NCI-H2029 treated with DMSO at 0.1 percent for 48 hours (cell line): ENCODE measurements at regions not wholly inside any gene's neighbourhood (a gene's known extent, or its start where the extent isn't known, plus 50 kb on each side); places are given as distances from the start of the nearest gene placed in this dataset.

ENCODE experiments used
- DNase-seq: peaks from one replicate; lab custom pipeline; 2025; lab: John Stamatoyannopoulos, UW

DNA sequence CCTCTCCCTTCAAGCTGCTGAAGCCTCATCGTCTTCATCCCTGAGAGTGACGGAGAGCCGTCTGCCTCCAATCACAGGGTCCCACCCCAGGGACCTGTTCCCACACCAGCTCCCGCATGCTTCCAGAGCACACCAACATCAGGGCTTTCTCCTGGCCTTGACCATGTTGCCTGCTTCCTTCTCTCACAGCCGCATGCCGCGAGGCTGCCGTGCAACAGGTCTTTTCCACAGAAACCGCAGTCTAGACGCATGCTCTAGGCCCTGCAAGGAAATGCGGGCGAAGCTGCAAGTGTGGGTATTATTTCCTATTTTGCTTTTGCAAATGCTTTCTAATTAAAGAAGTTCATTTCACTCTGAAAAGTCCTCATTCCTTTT, 277.8 kb downstream of the EIPR1 start:
- no peak for DNase-seq

DNA sequence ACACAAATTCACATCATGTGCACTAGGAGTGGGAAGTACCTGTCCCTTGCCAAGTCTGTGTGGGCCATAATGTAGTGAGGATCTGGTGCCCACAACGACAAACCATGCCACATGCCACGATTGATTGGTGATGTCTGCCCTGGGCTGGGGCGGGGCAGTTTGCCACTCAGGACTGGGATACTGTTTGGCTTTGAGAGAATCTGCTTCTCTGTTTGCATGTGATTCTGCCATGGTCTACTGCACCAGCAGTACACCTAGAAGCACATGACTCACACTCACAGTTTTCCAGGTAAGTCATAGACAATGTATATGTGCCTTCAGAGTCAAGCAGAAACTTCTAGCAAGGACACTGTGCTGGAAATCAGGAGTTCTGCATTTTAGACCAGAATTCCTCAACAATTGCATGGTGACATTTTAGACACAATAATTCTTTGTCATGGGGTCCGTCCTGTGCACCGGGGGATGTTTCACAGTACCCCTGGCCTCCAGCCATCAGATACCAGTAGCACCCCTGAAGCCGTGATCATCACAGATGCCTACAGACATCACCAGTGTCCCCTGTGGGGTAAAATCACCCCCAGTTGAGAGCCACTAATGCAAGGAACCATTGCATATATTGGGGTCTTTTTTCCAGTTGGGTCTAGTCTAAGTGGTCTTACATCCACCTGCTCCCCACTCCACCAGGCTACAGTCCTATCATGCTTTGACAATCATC, 278.3 kb downstream of the EIPR1 start:
- DNase-seq: no peak

DNA sequence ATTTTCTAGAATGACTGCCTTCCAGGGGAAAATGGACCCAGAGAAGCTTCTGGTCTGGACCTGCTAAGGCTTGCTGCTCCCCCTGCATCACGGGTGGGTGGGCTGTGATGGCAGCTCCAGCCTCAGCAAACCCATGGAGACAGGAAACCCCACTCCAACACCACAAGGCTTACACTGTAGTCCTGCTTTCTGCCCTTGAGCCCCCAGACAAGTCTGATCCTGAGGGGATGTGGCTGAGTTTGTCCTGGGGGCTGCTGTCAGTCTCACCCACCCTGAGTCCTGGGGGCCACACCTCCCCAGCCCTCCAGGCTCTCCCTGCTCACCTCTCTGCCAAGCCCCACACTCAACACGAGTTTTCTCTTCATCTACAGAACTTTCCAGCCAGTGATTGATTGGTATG, 279.4 kb downstream of the EIPR1 start:
- DNase-seq: no peak

DNA sequence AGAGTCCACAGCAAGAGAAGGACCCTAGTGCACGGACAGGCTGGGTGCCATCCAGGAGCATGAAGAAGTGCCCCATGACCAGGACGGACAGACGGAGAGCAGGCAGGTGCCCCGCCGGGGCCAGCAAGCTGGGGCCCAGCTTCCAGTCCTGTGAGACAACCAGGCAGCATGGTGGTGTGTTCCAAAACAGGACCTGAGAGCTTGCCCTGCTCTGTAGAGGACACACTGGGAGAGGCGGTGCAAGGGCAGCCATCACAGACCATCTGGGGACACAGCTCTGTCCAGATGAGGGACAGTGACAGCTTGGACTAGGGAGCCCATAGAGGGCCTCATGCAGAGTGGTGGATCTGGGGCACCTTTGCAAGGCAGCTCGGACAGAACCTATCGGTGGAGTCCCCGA, 279.8 kb downstream of the EIPR1 start:
- DNase-seq: no peak

DNA sequence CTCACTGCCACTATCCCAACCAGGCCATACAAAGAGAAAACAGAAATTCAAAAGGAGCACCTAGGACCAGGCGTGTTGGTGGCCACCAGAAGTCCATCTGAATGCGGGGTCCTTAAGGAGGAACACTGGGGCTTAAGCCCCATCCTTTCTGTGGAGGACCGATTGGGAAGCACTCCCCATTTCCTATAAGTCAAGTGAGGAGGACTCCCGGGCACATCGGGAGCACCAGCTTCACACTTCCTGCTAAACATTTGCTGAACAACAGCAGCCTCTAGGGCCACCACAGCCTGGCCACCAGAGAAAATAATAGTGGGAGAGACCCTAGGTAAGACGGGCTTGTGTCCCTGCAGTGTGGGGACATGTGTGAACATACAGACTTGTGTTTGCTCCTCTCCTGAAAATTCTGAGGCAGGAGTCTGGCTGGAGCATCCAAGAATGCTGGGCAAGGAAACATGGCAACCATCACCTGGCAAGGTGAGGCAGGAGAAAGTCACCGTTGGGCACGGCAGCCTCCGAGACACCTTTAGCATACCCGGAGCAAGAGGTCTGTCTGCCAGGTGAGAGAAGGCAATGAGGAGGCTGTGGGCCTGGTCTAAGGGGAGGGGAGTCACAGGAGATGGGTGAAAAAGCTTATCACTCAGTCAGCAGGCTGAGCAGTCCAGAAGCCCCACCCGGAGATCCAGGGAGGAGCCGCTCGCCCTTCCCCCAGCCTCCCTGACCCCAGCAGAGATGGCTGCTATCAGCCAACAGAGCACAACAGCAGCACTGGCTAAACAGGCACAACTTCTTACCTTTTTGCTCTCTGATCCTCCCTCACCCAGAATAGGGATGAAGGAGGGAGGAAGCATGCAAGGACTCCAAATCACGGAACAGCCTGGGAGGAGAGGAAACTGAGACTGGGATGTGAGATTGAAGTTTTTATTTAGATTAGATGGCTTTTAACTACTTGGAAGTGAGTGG, 282.3 kb downstream of the EIPR1 start:
- DNase-seq: no peak

DNA sequence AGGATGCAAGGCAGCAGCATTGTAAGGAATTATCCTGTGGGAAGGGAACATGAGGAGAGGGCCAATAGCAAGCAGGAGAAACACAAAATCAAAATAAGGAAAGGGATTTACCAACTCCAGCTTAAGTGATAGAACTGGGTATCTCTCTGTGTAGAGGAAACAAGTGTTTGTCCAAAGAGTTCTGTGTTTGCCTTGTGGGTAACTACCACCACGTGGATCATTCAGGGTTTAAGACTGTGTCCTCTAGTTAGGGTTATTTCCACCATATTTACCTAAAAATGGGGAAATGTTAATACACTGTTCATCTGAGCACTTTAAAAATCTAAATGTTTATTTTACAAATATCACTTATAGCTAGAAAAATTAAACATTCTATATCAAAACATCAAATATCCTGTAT, 283.3 kb downstream of the EIPR1 start:
- no peak for DNase-seq

DNA sequence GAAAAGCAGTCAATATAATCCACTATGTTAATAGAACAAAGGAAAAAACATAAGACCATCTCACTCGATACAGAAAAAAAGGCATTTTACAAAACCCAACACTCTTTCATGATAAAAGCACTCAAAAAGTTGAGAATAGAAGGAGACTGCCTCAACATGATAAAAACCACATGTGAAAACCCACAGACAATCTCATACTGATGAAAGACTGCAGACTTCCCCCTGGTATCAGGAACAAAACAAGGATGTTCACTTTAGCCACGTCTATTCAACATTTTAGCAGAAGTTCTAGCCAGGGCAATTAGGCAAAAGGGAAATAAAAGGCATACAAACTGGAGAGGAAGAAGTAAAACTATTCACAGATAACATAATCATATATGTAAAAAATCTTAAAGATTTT, 285.9 kb downstream of the EIPR1 start:
- no peak for DNase-seq

DNA sequence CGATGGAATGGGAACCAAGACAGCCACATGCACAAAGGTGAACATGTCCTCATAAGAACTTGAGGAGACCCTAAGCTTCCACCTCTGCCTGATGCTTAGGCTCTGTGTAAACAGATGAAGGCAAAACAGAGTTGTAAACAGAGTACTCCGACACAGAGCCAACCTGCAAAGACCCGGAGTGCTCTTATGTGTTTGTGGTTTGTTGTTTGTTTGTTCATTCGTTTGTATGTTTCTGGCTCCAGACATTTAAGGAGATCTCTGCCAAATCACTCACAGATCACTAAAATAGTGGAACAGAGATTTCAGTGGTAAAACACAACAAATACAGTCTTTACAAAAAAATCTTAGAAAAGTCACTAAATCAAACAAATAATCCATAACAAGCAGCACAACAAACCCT, 294.9 kb downstream of the EIPR1 start:
- DNase-seq: no peak

DNA sequence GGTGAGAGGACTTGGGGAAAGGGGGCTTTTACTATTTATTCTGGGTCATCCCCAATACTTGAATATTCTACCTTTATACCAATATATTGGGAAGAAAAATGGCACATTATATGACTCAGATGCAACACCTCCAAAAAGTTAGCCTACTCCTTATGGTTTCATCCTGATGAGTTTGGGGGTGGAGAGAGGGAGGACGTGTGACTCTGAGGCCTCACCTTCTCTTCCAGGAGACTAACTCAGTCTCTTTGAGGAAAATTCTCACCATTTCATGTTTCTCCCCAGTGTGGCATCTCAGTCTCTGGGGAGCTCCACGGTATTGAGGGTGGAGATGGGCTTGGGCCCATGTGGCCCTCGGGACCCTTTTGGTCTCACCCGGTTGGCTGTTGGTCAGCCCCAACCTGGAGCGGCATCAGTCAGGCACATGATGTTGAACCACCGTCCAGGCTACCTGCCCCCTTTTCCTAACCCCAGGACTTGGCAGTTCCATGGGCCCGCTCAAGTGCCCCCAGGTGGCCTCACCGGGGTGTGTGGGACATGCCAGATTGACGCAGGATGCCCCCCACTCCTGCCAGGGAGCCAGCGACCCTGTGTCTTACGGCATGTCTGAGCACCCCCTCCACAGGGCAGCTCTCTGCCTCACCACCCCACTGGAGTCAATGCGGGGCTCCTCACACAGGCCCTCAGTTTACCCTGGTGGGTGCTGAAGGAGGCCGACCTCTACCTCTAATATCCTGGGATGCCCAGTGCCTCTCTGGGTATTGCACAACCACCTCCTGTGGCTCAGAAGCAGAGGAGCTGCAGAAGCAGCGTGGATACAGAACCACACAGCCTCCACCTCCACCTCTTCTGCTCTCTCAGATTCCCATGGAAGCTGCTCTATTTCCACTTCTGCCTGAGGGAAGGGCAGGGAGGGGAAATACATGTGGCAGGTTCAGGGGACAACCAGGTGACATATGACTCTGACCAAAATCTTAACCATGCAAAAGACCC, 297.4 kb downstream of the EIPR1 start:
- no peak for DNase-seq

DNA sequence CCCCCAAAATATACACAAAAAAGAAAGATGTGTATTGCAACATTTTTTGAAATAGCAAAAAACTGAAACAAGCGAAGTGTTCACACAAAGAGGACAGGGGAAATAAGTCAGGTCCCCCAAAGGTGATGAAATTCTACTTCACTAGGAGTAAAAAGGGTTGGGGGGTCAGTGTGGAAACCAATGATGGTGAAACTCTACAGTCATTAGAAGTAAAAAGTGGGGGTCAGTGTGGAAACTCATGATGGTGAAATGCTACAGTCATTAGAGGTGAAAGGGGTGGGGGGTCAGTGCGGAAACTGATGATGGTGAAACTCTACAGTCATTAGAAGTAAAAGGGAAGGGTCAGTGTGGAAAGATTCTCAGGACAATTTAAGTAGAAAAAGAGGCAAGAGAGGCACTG, 298.2 kb downstream of the EIPR1 start:
- no peak for DNase-seq

DNA sequence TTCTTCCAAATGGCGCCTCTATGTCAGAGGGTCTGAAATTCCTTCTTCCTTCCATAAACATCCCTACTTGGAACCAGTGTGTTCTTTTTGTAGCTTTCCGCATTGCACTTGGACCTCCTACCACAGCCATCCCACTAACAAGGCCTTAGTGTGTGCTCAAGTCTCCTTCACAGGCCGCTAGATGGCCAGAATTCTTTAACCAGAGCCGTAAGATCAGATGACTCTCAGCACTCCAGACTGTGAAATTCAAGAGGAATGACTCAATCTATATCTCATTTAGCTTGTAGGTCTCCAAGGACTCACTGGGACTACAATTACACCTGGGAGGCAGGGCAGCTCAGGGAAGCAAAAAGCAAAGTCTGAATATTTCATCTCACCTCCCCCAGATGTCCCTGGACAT, 298.9 kb downstream of the EIPR1 start:
- no peak for DNase-seq

DNA sequence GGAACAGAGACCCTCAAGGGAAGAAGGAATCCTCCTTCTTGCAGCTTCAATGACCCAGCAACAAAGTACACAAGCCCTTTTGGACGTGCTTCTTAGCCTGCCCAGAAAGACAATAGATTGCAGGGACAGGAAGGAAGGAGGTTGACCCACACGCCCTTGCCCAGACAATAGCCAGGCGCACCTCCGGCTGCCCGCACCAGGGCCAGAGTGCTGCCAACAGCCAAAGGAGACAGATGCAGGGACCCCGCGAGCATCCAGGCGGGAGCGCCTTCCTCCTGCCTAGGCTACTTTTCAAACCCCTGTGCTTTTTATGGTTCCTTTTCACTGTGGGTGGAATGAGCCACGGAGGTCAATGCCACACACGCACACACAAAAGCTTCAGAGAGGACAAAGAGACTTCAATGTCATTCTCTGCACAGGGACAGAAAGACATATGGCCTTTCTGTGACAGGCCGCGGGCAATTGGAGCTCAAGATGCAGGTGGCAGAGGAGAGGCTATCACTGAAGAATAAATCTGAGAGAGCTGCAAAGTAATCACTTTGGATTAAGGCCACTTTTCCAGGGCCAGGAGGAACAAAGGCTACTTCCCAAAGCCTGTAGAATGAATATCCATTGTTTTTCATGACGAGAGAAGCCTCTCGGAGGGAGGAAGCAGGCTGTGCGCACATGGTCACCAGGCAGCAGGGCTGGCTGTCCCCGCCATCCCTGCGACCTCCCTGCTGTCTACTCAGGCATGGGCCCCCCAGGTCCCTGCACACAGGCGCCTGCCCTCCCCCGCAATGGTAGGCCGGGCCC, 300.6 kb downstream of the EIPR1 start:
- no peak for DNase-seq

DNA sequence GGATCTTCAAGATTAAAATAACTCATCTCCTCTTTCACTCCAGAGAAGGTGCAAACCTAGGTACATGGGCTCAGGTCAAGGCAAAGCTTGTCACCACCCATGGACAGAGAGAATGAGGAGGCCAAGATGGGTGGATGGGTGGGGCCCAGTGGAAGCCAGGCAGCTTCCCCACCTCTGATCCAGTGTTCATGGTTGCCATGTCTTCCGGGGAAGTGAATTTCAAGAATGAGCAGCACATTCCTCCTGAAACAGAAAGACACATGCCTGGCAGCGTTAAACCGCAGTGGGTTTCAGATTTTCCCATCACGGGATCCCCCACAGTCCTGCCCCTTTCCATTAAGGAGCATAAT, 301.7 kb downstream of the EIPR1 start:
- DNase-seq: no peak

DNA sequence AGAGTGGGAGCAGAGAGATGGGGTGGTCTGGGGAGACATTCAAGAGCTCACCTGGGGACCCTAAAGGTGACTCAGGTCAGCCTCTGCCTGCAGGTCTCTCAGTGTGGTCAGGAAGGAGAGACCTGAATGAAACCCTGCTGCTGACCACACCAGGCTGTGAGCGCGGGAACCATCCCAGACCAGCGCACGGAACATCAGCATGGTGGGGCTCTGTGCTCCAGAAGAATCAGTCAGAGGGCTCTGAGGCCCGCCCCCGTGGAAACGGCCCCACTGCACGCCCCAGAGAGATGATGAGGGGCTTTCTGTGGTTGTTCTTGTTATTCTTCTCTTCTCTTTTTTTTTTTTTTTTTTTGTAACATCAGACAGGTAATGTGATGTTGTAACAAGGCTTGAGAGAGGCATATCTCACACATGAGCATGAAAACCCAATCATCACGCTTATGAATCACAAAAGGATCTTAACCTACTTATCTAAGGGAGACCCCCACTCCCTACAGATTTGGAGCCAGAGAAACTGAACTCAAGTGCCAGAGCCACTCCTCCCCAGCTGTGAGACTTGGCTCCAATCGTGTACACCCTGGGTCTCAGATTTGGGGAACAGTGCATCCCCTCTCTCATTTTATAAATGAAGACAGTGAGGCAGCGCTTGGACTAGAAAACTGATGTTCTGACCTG, 302.2 kb downstream of the EIPR1 start:
- DNase-seq: no peak

DNA sequence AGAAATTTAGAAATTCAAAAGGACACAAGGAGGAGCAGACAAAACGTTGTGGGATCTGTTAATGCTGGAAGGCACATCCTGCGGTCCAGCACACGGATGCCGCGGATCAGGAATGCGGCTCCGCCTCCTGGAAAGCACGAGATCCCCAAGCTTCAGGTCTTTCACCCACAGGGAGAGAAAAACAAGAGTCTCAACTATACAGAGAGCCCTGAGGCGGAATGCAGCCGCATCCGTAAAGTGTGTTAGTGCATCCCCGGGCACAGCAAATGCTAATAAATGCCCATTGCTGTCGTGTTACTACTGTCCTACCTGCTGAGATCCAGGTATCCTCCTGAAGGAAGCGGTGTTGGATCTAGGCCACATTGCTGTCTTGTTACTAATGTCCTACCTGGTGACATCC, 303.9 kb downstream of the EIPR1 start:
- DNase-seq: no peak

DNA sequence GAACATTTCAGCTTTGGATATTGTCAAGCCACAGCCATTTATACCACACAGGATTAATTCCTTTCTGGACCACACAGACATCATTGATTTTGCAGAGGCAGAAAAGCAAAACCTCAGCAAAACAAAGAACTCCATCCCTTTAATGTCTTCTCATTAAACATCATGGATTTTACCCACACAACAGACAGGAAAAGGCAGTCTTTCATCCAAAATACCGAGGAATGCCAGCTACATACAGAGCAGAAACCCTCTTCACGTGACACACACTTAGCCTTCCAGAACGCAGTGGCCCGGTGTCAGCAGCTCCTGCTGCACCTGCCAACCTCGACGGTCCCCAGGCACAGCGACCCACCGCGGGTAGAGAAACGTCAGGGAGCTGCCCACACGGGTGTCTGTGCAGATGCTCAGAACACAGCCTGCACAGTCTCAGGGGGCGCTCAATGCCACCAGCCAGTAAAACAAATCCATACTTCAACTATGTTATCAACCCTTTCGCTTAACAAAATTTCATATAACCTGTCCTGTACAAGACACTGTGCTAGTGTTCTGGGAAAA, 304.5 kb downstream of the EIPR1 start:
- no peak for DNase-seq

DNA sequence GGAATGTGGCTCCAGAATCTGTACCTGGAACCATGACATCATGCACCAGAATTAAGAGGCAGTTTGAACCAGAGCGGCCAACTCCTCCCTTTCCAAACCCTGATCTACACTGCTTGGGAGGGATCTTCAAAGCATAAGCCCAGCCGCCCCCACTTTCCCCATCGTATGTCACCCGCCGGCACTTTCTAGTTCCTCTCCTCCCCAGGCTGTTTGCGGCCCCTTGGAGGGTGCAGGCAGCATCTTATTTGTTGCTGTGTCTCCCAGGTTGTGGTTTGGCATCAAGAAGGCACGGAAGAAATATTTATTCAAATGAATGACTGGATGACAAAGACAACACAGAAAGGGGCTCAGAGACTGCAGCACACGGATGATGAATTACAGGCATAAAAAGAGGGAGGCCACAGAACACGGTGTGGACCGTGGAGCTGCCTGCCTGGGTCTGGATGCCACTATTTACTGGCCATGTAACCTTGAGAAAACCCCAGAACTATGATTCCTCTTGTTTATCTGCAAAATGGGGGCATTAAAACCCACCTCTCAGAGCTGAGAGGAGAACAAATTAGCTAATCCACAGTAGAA, 305.8 kb downstream of the EIPR1 start:
- no peak for DNase-seq

DNA sequence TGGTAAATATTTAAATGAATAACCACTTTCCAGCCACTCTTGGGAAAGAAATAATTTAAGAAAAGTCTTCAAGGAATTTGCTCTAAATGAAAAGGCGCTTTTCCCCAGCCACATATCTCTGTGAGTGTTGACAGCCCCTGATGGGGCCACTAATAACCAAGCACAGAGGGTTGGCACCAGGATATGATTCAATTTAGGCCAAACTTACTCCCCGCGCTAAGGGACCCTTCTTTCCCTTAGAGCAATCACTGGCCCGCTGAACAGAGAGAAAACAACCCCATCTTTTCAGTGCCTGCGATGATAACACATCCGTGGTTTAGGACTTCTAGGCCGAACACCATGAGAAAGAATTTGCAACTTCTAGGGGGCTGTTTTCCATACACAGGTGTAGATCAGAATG, 310.8 kb downstream of the EIPR1 start:
- no peak for DNase-seq

DNA sequence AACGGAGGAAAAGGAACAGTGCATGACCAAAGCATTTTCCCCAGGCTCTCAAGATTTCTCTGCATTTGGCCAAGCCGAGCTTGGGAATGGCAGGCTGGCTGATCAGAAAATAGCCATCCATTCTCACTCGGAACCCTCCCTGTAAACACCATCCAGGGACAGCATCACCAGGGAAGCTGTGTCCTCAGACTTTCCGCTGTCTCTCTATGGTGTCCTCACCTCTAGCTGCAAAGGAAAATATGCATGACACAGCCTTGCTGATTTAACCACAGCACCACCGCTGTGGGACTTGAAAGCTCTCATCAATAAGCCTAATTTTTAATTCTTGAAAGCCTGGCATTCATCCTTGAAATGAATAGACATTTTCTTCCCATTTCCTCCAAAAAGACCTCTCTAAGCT, 311.7 kb downstream of the EIPR1 start:
- no peak for DNase-seq
